ENCODE measurements at regions not wholly inside any gene's neighbourhood (a gene's known extent, or its start where the extent isn't known, plus 50 kb on each side); places are given as distances from the start of the nearest gene placed in this dataset.
"Not testable (repeated sequence)": the region's sequence is repeated elsewhere in the genome, so short reads cannot be mapped to it uniquely, and the experiment has no call there.

DNA sequence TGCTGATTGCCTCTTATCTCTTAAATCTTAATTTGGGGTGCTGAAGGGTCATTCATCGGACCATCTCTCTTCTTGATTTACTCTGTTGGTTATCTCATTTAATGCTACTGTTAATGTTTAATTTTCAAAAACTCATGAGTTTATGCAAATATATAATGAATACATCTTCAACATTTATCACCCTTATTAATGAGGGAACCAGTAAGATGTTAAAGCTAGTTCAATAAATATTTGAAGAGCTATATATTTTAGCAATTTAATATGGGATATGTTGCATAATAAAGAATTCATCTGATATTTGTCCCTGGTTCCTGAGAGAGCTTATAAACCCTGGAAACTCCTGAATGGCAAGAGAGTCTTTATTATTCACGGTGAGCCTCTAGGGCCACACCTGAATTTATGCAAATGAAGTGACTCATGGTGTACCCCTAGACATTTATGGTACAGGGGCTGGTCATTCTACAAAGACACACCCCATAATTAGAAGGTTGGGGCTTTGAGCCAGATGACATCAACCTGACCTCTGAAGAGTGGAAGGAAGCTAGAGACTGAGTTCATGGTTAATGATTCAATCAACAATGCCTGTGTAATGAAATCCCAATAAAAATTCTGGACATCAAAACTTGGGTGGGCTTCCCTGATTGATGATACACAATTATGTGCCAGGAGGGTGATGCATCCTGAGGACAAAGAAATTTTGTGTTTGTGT, 339.5 kb upstream of the ZNF608 start:
- no peak for DNase-seq (ENCODE audit: low spot score)

DNA sequence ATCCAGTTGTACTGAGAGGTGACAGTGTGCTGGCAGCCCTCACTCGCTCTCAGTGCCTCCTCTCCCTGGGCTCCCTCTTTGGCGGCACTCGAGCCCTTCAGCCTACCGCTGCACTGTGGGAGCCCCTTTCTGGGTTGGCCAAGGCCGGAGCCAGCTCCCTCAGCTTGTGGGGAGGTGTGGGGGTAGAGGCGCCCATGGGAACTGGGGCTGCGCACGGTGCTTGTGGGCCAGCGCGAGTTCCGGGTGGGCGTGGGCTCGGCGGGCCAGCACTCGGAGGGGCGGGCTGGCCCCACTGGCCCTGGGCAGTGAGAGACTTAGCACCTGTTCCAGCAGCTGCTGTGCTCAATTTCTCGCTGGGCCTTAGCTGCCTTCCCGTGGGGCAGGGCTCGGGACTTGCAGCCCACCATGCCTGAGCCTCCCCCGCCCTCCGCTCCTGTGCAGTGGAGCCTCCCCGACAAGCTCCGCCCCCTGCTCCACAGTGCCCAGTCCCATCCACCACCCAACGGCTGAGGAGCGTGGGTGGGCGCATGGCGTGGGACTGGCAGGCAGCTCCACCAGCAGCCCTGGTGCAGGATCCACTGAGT, 342.2 kb upstream of the ZNF608 start:
- no peak for DNase-seq (ENCODE audit: low spot score)

DNA sequence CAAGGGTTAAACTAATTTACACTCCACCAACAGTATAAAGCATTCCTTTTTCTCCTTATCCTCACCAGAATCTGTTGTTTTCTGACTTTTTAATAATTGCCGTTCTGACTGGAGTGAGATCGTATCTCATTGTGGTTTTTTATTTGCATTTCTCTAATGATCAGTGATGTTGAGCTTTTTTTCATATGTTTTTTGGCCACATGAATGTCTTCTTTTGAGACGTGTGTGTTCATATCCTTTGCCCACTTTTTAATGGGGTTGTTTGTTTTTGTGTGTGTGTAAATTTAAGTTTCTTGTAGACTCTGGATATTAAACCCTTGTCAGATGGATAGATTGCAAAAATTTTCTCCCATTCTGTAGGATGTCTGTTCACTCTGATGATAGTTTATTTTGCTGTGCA, 345.7 kb upstream of the ZNF608 start:
- not testable (repeated sequence) for DNase-seq (ENCODE audit: low spot score)

DNA sequence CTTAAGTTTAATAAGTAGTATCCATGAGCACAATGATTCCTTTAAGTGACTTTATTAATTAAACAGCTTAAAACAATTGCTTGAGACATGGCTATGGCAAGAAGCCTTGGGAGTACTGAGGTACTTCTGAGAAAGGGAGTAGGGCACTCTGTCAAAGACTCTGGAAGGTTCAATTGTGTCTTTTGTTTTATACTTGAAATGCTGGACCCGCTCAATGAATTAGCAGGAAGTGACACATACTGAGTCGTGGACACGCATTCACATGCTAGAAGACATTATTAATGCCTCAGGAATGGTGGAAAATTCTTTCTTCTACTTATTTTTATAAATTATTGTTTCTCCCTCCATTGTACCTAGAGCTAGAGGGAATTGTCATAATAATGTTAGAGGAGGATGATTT, 347.3 kb upstream of the ZNF608 start:
- no peak for DNase-seq (ENCODE audit: low spot score)

DNA sequence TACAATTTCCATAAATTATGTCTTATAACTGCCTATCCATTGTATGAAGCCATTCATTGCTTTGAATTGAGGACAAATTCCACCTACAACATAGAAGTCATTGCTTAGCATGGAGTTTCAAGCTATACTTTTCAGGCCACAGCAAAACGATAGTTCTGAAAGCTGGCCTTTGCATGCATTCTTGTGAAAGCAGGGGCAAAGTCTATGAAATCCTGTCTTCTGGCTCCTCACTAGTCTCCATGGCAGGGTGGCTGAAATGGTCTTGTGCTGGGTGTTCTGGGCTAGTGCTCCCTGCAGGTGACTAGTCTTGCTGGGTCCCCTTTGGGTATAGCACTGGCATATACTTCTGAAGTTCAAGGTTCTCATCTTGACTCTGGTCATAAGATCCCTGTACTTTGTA, 353.9 kb upstream of the ZNF608 start:
- no peak for DNase-seq (ENCODE audit: low spot score)

DNA sequence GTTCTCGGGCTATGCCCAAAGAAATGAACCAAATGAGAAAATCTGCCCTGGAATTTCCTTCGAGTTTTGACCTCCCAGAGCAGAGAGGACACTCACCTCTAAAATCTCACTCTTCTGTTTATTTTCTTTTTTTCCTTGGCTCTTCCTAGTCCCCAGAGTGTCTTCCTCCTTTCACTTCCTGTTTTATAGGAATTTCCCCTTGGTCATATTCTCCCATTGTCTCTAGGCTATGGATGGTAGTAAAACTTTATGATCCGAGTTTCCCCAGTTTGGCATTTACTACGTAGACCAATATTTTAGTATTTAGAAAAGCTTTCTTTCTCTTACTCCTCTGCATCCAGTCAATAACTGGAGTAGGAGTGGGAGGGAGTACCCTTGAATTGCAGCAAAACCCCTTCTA, 354.5 kb upstream of the ZNF608 start:
- DNase-seq (ENCODE audit: low spot score): no peak

DNA sequence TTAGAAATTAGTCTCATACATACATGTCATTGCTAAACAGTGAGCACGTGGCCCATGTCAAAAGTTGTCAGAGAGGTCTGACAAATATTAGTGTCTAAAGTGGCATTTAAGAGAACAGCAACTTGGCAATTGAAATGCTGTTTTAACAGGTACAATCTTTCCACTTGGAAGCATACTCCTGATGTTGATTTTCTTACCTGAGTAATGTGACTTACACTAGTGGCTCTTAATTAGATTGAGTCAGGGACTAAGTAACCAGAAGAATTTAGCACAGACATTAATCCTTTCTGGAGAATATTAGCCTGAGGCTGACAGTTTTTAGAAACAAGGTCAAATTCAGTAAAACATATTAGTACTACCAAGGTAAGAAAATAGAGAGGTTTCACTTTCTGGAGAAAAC, 357.0 kb upstream of the ZNF608 start:
- DNase-seq (ENCODE audit: low spot score): no peak

DNA sequence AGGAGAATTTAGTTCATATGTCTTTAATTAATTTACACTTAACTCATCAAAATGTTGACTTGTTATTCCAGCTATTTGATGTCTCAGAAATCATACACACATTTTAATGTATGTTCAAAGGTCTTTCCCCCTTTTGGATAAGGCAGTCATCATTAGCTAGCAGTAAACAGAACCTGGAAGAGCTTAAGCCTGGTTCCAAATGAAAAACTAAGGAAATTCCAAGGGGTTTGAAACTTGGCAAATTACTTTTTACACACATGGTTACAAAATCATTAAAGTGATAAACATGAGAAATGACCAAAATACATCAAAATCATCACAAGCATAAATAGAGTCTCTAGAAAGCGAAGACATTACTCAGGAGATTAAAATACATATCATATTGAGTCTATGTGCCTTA, 359.8 kb upstream of the ZNF608 start:
- no peak for DNase-seq (ENCODE audit: low spot score)

DNA sequence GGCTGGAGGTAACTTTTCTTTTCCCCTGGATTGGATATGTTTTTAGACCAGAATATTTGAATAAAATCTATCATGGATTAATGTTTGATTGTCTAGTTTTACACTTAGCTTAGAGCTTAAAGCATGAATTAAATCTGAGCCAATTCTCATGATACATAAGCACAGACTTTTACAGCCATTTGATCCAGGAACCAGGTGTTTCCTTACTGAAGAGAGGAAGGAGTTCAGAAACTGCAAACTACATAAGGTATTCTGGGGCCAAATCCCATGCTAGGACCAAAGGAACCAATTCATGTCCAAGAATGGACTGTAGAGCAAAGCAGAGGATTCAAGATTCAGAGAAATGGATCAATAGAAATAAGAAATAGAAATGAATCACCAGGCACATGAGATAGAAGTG, 360.4 kb upstream of the ZNF608 start:
- DNase-seq (ENCODE audit: low spot score): no peak

DNA sequence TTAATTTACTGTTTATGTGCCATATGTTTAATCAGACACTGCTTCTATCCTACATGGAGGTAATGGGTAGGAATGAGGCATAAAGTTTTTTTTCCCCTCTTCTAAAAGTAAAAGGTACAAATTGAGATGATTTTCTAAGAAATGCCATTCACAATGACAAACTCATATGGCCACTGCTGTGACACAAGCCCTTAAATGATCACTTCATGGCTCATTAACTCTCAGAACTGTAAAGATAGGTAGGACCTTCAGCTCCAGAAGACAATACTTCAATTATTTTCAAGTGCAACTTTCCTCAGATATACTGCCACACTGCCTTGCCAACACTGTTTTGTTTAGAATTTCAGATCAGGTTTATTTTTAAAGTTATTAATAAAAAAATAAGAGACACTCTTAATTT, 362.9 kb upstream of the ZNF608 start:
- no peak for DNase-seq (ENCODE audit: low spot score)

DNA sequence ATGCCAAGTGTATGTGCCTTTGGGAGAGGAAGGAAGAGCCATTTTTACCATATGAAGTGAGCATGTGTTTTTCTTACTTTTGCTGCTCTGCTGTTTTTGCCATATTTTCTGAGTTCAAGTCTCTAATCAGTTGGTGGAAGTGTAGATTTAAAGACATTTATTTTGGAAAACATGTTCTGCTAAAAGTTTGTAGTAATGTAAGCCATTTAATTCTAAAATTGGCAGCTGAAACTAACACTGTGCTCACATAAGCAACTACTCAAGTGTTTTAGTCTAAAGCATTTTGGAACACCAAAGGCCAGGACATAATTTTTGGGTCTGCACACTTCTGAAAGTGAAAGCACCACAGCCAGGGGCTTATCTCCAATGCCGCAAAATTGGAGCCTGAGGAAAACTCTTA, 363.4 kb upstream of the ZNF608 start:
- DNase-seq (ENCODE audit: low spot score): no peak

DNA sequence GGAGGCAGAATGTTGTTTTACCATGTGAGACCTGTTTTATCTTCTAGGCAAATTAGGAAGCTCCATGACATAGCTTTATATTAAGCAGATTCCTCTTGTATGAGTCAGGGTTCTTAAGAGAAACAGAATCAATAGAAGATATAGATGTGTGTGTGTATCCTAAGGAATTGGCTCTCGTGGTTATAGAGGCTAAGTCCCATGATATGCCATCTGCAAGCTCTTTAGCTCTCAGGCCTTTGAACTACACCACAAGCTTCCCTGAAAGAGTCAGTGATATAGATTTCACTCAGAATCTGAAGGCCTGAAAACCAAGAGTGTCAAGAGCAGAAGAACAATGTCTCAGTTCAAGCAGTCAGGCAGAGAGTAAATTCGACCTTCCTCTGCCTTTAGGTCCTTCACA, 365.8 kb upstream of the ZNF608 start:
- no peak for DNase-seq (ENCODE audit: low spot score)

DNA sequence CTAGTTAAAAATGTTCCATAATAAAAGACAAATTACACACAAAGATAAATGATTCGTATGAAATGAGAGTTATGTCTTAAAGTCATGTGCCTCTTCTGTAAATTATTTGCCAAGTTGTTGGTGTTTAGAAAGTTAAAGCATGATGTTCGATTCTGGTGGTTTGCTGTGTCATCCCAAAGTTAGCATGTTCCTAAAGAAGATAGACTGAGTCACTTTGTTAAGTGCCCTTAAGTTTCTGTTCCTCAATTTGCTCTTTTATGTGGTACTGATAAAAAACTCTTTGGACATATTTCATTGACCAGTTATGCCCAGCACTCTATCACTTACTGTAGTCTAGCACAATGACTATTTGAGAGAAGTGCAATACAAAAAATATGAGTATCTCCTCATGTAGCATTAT, 366.9 kb upstream of the ZNF608 start:
- no peak for DNase-seq (ENCODE audit: low spot score)

DNA sequence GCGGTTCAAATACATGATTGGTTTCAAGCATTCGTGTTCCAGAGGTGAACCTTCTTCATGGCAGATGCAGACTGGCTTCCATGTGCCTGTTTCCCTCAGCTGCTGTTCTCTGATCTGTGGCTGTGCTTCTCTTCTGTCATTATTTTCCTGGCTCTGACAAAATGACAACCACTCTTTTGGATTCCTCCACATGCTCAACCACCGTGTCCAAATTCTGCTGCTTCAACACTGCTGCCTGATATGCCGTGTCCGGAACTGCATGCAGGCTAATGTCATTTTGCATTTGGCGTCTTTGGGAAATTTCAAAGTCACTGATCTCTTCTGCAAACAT, 368.7 kb upstream of the ZNF608 start:
- no peak for DNase-seq (ENCODE audit: low spot score)

DNA sequence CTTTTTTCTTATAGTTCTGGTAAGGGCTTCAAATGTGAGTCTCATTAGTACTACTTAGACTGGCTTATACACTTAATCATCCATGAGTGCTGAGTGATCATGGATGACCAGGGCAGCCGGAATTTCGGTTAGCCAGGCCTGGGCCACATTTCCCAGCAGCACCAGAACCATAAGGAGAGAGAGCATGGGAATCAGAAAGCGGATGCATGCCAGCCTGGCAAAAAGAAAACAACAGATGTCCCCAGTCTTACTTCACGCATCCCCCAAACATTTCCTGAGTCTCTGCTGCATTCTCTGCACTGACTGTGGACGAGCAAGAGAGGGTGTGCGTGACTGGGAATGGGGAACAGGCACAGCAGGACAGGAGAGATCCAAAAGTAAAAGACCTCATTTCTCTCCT, 371.1 kb upstream of the ZNF608 start:
- no peak for DNase-seq (ENCODE audit: low spot score)

DNA sequence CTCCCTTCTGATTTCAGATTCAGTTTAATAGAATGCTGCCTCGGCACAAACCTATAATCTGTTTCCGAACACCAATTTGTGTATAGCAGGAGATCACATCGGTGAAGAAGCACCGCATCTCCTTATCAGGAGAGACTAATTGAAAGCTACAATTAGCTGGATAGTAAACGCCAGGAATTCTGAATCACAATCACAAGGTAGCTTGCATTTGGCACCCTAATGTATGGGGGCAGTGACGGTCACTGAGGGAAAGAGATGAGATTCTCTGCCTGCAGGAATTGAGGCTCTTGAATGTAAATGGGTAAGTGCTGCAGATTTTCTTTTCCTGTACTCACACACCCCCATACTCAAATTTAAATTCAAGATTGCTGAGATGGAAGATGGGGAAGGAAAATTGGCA, 373.6 kb upstream of the ZNF608 start:
- DNase-seq (ENCODE audit: low spot score): no peak

DNA sequence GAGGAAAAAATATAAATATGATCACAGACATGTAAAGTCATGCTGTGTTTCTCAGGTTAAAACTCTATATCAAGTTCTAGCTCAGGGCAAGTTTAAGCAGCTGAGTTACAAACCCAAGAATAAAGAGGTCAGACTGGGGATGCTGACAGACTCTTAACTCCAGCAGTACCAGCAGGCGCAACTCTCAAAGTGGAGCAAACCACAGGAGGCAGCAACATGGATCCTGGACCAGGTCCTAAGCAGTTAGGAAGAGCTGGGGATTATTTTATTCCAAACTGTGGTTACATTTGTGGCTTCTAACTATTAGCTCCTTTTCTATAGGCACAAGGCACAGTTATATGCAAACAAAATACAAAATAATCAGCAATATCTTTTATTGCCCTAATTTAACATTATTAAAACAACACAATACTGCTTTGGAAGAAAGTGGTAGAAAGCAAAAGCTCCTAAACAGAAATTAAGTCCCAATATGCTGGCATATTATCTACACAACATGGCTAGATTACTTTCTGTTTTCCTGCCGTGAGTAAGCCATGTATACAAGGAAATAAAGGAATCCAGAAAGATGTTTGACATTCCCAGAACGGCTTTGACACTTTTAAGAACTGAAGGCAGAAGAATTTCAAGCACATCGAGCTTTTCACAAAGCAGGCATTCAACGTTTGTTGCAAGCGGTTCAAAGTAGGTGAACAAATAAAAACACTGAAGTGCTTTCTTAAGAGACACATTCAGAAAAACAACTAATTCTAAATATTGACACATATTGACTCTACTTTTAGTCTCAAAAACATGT, 378.8 kb upstream of the ZNF608 start:
- DNase-seq (ENCODE audit: low spot score): no peak

DNA sequence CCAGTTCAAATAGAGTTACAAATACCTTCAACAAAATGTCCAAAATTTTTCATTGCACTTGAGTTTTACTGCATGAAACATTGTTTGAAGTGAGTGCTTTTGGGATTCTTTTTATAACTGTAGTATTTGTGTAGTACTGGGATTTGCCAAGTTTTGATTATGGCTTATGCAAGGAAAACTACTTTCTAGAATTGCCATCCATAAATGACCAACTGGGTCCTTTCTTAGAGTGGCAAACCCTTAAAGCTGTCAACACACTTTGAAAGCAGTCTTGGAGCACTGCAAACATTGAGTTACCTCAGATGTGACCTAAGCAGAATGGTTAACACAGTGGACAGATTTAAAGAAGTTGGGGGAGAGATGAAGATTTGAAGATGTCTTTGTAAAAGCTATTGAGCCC, 379.6 kb upstream of the ZNF608 start:
- no peak for DNase-seq (ENCODE audit: low spot score)

DNA sequence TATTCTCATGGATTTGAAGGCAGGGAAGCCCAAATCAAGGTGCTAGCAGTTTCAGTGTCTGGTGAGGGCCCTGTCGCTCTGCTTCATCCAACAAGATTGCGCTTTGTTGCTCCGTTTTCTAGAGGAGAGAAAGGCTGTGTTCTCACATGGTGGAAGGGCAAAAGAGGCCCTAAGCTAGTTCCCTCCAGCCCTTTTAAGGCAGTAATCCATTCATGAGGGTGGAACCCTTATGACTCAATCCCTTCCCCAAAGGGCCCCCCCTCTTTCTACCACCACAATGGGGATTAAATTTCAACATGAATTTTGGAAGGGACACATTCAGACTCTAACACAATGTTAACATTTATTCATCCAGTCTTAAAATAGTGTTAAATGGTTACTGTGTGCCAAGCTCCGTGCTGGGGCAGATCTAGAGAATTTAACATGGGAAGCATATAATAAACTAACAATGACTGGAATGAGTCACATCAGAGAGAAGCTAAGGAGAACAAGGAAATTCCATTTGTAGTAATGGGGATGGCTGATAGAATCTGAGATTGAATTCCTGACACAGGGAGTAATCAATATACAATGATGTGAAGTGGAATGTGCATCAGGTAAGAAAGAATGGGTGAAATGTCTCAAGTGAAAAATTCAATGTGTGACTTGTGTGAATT, 382.8 kb upstream of the ZNF608 start:
- no peak for DNase-seq (ENCODE audit: low spot score)

DNA sequence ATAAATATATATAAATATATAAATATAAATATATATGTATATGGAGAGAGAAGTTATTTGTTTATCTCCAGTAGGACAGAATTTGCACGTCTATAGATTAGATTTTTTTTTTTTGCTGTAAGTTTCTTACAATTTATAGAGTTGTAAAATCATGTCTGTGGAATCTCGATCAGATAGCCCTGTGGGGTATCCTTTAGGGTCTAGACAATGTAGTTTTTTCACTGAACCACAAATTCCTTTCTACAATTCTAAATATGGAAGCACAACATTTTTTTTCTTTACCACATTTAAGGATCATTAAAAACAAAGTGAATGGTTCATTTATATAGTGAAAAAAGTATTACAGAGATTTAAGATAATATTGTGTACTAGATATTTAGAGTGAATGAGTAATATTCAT, 384.2 kb upstream of the ZNF608 start:
- no peak for DNase-seq (ENCODE audit: low spot score)

DNA sequence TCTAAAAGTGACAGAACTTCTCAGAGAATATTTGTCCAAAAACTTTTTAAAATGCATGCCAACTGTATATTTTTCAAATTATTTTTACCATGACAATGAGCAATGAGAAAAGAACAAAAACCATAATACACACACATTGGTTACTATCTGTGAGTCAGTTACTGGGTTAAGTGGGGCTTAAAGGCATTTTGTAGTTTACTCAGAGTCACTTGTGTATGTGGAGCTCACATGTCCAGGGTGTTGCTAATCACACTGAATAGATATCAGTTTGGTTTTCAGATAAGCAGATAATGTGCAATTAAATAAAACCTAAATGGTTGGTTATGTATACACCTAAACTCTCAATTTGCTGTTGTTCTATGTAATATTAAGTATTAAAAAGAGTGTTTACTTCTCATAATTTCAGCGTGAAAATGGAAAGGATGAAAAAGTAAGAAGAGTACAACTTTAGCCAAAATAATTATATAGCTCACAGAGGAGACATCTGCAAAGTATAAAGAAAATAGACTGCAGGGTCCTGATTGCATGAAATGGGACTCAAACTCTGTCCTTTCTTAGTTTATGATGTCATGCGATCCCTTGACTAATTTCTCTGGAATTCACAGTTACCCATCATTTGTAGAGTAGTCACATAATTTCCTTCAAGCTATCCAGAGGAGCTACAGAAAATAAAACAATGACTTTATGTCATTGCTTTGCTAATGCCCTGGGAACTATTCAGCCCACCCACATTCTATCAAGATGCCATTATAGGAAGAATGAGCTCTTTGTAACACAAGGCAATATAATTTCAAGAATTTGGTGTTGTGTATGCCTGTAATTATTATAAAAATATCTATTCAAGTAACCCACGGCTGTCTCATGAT, 388.0 kb upstream of the ZNF608 start:
- DNase-seq (ENCODE audit: low spot score): no peak

DNA sequence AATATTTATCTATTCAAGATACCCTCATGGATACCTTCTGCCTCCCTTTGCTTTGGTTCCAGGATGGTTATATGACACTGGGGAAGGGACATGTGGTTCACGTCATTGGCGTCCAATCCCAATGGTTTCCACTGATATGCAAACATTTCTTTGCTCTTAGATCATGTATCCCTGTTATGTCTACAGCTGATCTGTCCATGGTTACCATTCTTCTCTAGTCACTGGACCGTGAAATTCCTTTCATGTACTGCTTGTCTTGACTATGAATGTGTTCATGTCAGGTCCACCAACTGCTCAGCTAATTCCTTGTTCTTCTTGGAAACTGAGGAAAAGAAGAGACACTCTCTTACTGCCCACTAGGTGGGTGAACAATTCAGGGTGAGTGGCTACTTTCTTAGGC, 391.1 kb upstream of the ZNF608 start:
- DNase-seq (ENCODE audit: low spot score): no peak
